HFFc6 (cell line): ENCODE measurements at regions not wholly inside any gene's neighbourhood (a gene's known extent, or its start where the extent isn't known, plus 50 kb on each side); places are given as distances from the start of the nearest gene placed in this dataset.

Experiments
- DNase-seq: peaks from one replicate; pipeline ENCODE4 v3.0.0-alpha.2; 2018
- H3K27ac Mint-ChIP-seq: 2 replicates; pipeline ENCODE4 v1.8.0; 2020; ENCODE audit warnings: mild to moderate bottlenecking, mixed read lengths
- H3K27me3 Mint-ChIP-seq: 2 replicates; pipeline ENCODE4 v1.8.0; 2021; ENCODE audit warnings: mild to moderate bottlenecking, moderate library complexity, mixed read lengths; ENCODE audit not compliant: insufficient read depth
- H3K36me3 Mint-ChIP-seq: 2 replicates; pipeline ENCODE4 v1.8.0; 2021; ENCODE audit warnings: low read depth, mixed read lengths
- H3K4me1 Mint-ChIP-seq: 2 replicates; pipeline ENCODE4 v1.8.0; 2020; ENCODE audit warnings: low read depth, mixed read lengths
- H3K4me3 Mint-ChIP-seq: 2 replicates; pipeline ENCODE4 v1.8.0; 2020; ENCODE audit warnings: mild to moderate bottlenecking, moderate library complexity, mixed read lengths
- H3K9me3 Mint-ChIP-seq: 2 replicates; pipeline ENCODE4 v1.8.0; 2020; ENCODE audit warnings: mild to moderate bottlenecking, mixed read lengths
- CTCF ChIP-seq: fragments of 200-600 bp; sonication (generic); IDR thresholded peaks from 2 replicates; pipeline ENCODE4 v1.5.0; 2021; ENCODE audit warnings: antibody characterized with exemption, mild to moderate bottlenecking

GRCh38 chr3:78035131-78035641 lies 995.3 kb downstream of the ROBO2 start:
- Mint-ChIP-seq H3K36me3 (no peaks in the 10 kb centered on the region), H3K27ac (no peak overlapping the region), H3K27me3 (peaks cover 2% of the 10 kb centered on the region; the same call in 1 of the 2 replicates), H3K4me1 (no peaks in the 10 kb centered on the region), H3K9me3 (no peaks in the 10 kb centered on the region; the same call in 1 of the 2 replicates), H3K4me3 (no peak overlapping the region)
- TF ChIP-seq CTCF: no peak
- no peak for DNase-seq

- H3K4me1 Mint-ChIP-seq: peaks cover 1% of the 10 kb centered on the region; the same call in 1 of the 2 replicates
- no peak overlapping the region for H3K4me3 Mint-ChIP-seq
- H3K27me3 Mint-ChIP-seq: peaks cover 2% of the 10 kb centered on the region; the same call in 1 of the 2 replicates
- TF ChIP-seq CTCF: no peak
- no peak for DNase-seq
- no peaks in the 10 kb centered on the region for H3K9me3 Mint-ChIP-seq
- no peaks in the 10 kb centered on the region for H3K36me3 Mint-ChIP-seq
- H3K27ac Mint-ChIP-seq: no peak overlapping the region
Observed at GRCh38 chr3:78041486-78041885, 1001.6 kb downstream of the ROBO2 start.

GRCh38 chr3:78046566-78046965 lies 1006.7 kb downstream of the ROBO2 start:
- H3K36me3 Mint-ChIP-seq: no peaks in the 10 kb centered on the region
- no peak for TF ChIP-seq CTCF
- no peak overlapping the region; the same call in 1 of the 2 replicates for H3K27ac Mint-ChIP-seq
- peak overlapping the region; percentile 80 for H3K4me3 Mint-ChIP-seq
- H3K27me3 Mint-ChIP-seq: peaks cover 3% of the 10 kb centered on the region; the same call in 1 of the 2 replicates
- peaks cover 16% of the 10 kb centered on the region; the same call in 1 of the 2 replicates for H3K4me1 Mint-ChIP-seq
- no peak for DNase-seq
- no peaks in the 10 kb centered on the region for H3K9me3 Mint-ChIP-seq

GRCh38 chr3:78048698-78049097 lies 1008.8 kb downstream of the ROBO2 start:
- H3K36me3 Mint-ChIP-seq: no peaks in the 10 kb centered on the region
- H3K4me3 Mint-ChIP-seq: peak overlapping the region; percentile 83
- H3K4me1 Mint-ChIP-seq: peaks cover 16% of the 10 kb centered on the region; the same call in 1 of the 2 replicates
- H3K27me3 Mint-ChIP-seq: peaks cover 3% of the 10 kb centered on the region; the same call in 1 of the 2 replicates
- no peaks in the 10 kb centered on the region for H3K9me3 Mint-ChIP-seq
- DNase-seq: no peak
- TF ChIP-seq CTCF: no peak
- no peak overlapping the region for H3K27ac Mint-ChIP-seq

GRCh38 chr3:78049521-78049920 lies 1009.6 kb downstream of the ROBO2 start:
- Mint-ChIP-seq H3K9me3 (no peaks in the 10 kb centered on the region), H3K27me3 (peaks cover 3% of the 10 kb centered on the region; the same call in 1 of the 2 replicates), H3K4me3 (no peak overlapping the region), H3K36me3 (no peaks in the 10 kb centered on the region), H3K27ac (no peak overlapping the region), H3K4me1 (peaks cover 16% of the 10 kb centered on the region; the same call in 1 of the 2 replicates)
- DNase-seq: no peak
- TF ChIP-seq CTCF: no peak
